ELF-1 (cell line): ENCODE measurements at regions not wholly inside any gene's neighbourhood (a gene's known extent, or its start where the extent isn't known, plus 50 kb on each side); places are given as distances from the start of the nearest gene placed in this dataset.
A peak's percentile ranks its signal among the peaks of the same experiment; 100 is the strongest.
"Not testable (repeated sequence)": the region's sequence is repeated elsewhere in the genome, so short reads cannot be mapped to it uniquely, and the experiment has no call there.

Experiments used
- DNase-seq: peaks from one replicate; pipeline ENCODE4 v3.0.0-alpha.2; 2016; ENCODE audit warnings: low read depth, low spot score

GRCh38 chr11:22920939-22921565 is 60.8 kb upstream of the CCDC179 start:
- DNase-seq = peak; percentile 41

GRCh38 chr11:22922672-22923071 is 62.4 kb upstream of the CCDC179 start:
- peak; percentile 22 for DNase-seq

GRCh38 chr11:22923561-22923960 is 63.3 kb upstream of the CCDC179 start:
- no peak for DNase-seq

GRCh38 chr11:22926341-22926740 is 66.1 kb upstream of the CCDC179 start:
- no peak for DNase-seq

- DNase-seq = no peak
These were observed 67.5 kb upstream of the CCDC179 start for GRCh38 chr11:22927793-22928192.

- DNase-seq = no peak
These were observed 68.1 kb upstream of the CCDC179 start for GRCh38 chr11:22928207-22928917.

- DNase-seq = no peak
These were observed 70.7 kb upstream of the CCDC179 start for GRCh38 chr11:22930816-22931594.

GRCh38 chr11:22938691-22939090 is 78.4 kb upstream of the CCDC179 start:
- no peak for DNase-seq

- DNase-seq = not testable (repeated sequence)
These were observed 81.3 kb upstream of the CCDC179 start for GRCh38 chr11:22941544-22941943.

GRCh38 chr11:22957786-22958185 is 97.5 kb upstream of the CCDC179 start:
- no peak for DNase-seq

- DNase-seq = no peak
These were observed 114.0 kb upstream of the CCDC179 start for GRCh38 chr11:22974251-22974650.

GRCh38 chr11:22976146-22976545 is 115.9 kb upstream of the CCDC179 start:
- no peak for DNase-seq

- no peak for DNase-seq
These were observed 122.6 kb upstream of the CCDC179 start for GRCh38 chr11:22982903-22983302.

- DNase-seq = no peak
These were observed 123.8 kb upstream of the CCDC179 start for GRCh38 chr11:22984045-22984444.

GRCh38 chr11:22989371-22989770 is 129.1 kb upstream of the CCDC179 start:
- no peak for DNase-seq

- DNase-seq = no peak
These were observed 130.9 kb upstream of the CCDC179 start for GRCh38 chr11:22991196-22991595.

GRCh38 chr11:23006730-23007129 is 146.5 kb upstream of the CCDC179 start:
- DNase-seq = no peak

- DNase-seq = no peak
These were observed 150.6 kb upstream of the CCDC179 start for GRCh38 chr11:23010790-23011335.

GRCh38 chr11:23012930-23013329 is 152.7 kb upstream of the CCDC179 start:
- DNase-seq = no peak

GRCh38 chr11:23013509-23013908 is 153.2 kb upstream of the CCDC179 start:
- no peak for DNase-seq

- DNase-seq = peak; percentile 52
These were observed 161.1 kb upstream of the CCDC179 start for GRCh38 chr11:23021287-23021863.

- no peak for DNase-seq
These were observed 162.6 kb upstream of the CCDC179 start for GRCh38 chr11:23022854-23023253.
